IPS DF 19.7 (cell line): ENCODE measurements at regions not wholly inside any gene's neighbourhood (a gene's known extent, or its start where the extent isn't known, plus 50 kb on each side); places are given as distances from the start of the nearest gene placed in this dataset.
"Not testable (repeated sequence)": the region's sequence is repeated elsewhere in the genome, so short reads cannot be mapped to it uniquely, and the experiment has no call there.

ENCODE experiments used
- DNase-seq: peaks from one replicate; pipeline ENCODE4 v3.0.0-alpha.2; 2013; ENCODE audit warnings: low read depth, low spot score

GRCh38 chr19:23474761-23475160, 79.5 kb upstream of the ZNF91 start:
- DNase-seq = no peak

- DNase-seq = no peak
Observed at GRCh38 chr19:23474172-23474571, 78.9 kb upstream of the ZNF91 start.

- no peak for DNase-seq
Observed at GRCh38 chr19:23470873-23471545, 75.7 kb upstream of the ZNF91 start.

GRCh38 chr19:23464349-23464748, 69.1 kb upstream of the ZNF91 start:
- DNase-seq = not testable (repeated sequence)

- DNase-seq = no peak
Observed at GRCh38 chr19:23461120-23461519, 65.8 kb upstream of the ZNF91 start.

GRCh38 chr19:23460656-23461055, 65.4 kb upstream of the ZNF91 start:
- no peak for DNase-seq
